ACC112 (cell line): ENCODE measurements at regions not wholly inside any gene's neighbourhood (a gene's known extent, or its start where the extent isn't known, plus 50 kb on each side); places are given as distances from the start of the nearest gene placed in this dataset.

ENCODE experiments used
- H2AFZ ChIP-seq: fragments of 200-600 bp; sonication (generic); one replicate; pipeline ENCODE4 v1.6.0; 2017; ENCODE audit warnings: antibody characterized with exemption, low read length; ENCODE audit not compliant: unreplicated experiment
- H3K27ac ChIP-seq: fragments of 200-600 bp; sonication (generic); 2 replicates; pipeline ENCODE4 v1.5.1; 2014; ENCODE audit warnings: low read depth, mild to moderate bottlenecking, antibody characterized with exemption, low read length, moderate library complexity
- H3K27me3 ChIP-seq: fragments of 200-600 bp; sonication (generic); 2 replicates; pipeline ENCODE4 v1.6.1; 2014; ENCODE audit warnings: mild to moderate bottlenecking, antibody characterized with exemption, low read length, moderate library complexity, mixed read lengths; ENCODE audit not compliant: insufficient read depth
- H3K36me3 ChIP-seq: fragments of 200-600 bp; sonication (generic); 2 replicates; pipeline ENCODE4 v1.6.1; 2016; ENCODE audit warnings: mild to moderate bottlenecking, antibody characterized with exemption, low read length, moderate library complexity, mixed read lengths; ENCODE audit not compliant: insufficient read depth
- H3K4me1 ChIP-seq: fragments of 200-600 bp; sonication (generic); one replicate; pipeline ENCODE4 v1.6.1; 2016; ENCODE audit warnings: low read length, mixed read lengths; ENCODE audit not compliant: insufficient read depth, unreplicated experiment, control insufficient read depth
- H3K4me3 ChIP-seq: fragments of 200-600 bp; sonication (generic); 2 replicates; pipeline ENCODE4 v1.5.1; 2014; ENCODE audit warnings: mild to moderate bottlenecking, low read depth, low read length
- H3K79me2 ChIP-seq: fragments of 200-600 bp; sonication (generic); one replicate; pipeline ENCODE4 v1.6.0; 2016; ENCODE audit warnings: low read length; ENCODE audit not compliant: control insufficient read depth, unreplicated experiment, insufficient read depth

GRCh38 chr1:56174176-56174885 lies 405.0 kb downstream of the PLPP3 start:
- H3K79me2 ChIP-seq, result no peaks in the 10 kb centered on the region

GRCh38 chr1:56173736-56174135 lies 405.6 kb downstream of the PLPP3 start:
- Histone ChIP-seq H3K4me1 (peaks cover 16% of the 10 kb centered on the region), H2AFZ (no peak overlapping the region), H3K27ac (peak overlapping the region; percentile 29; the same call in 1 of the 2 replicates), H3K79me2 (no peaks in the 10 kb centered on the region), H3K4me3 (no peak overlapping the region), H3K36me3 (no peaks in the 10 kb centered on the region), H3K27me3 (no peaks in the 10 kb centered on the region)

More at GRCh38 chr1:56174176-56174885, 405.0 kb downstream of the PLPP3 start:
- no peak overlapping the region for H2AFZ ChIP-seq
- peak overlapping the region; percentile 29; the same call in 1 of the 2 replicates for H3K27ac ChIP-seq
- no peaks in the 10 kb centered on the region for H3K36me3 ChIP-seq
- H3K4me1 ChIP-seq, result peaks cover 16% of the 10 kb centered on the region
- no peak overlapping the region for H3K4me3 ChIP-seq
- H3K27me3 ChIP-seq, result no peaks in the 10 kb centered on the region

- Histone ChIP-seq H3K4me1 (peaks cover 16% of the 10 kb centered on the region), H2AFZ (no peak overlapping the region), H3K27me3 (no peaks in the 10 kb centered on the region), H3K4me3 (no peak overlapping the region), H3K79me2 (no peaks in the 10 kb centered on the region), H3K36me3 (no peaks in the 10 kb centered on the region), H3K27ac (no peak overlapping the region)
Observed at GRCh38 chr1:56171670-56172069, 407.7 kb downstream of the PLPP3 start.

GRCh38 chr1:56170784-56171320 lies 408.5 kb downstream of the PLPP3 start:
- Histone ChIP-seq H3K4me3 (no peak overlapping the region), H3K27ac (no peak overlapping the region), H3K4me1 (peaks cover 16% of the 10 kb centered on the region), H3K36me3 (no peaks in the 10 kb centered on the region), H3K27me3 (no peaks in the 10 kb centered on the region), H2AFZ (no peak overlapping the region), H3K79me2 (no peaks in the 10 kb centered on the region)

GRCh38 chr1:56169856-56170255 lies 409.5 kb downstream of the PLPP3 start:
- Histone ChIP-seq H3K36me3 (no peaks in the 10 kb centered on the region), H3K4me1 (peaks cover 16% of the 10 kb centered on the region), H3K27me3 (no peaks in the 10 kb centered on the region), H3K27ac (no peak overlapping the region), H3K79me2 (no peaks in the 10 kb centered on the region), H3K4me3 (no peak overlapping the region), H2AFZ (no peak overlapping the region)

GRCh38 chr1:56168176-56168575 lies 411.2 kb downstream of the PLPP3 start:
- H3K4me3 ChIP-seq, result no peak overlapping the region
- H3K36me3 ChIP-seq, result no peaks in the 10 kb centered on the region
- H3K4me1 ChIP-seq, result peaks cover 9% of the 10 kb centered on the region
- H3K27ac ChIP-seq, result no peak overlapping the region
- no peaks in the 10 kb centered on the region for H3K79me2 ChIP-seq
- H3K27me3 ChIP-seq, result no peaks in the 10 kb centered on the region
- no peak overlapping the region for H2AFZ ChIP-seq

- Histone ChIP-seq H3K36me3 (no peaks in the 10 kb centered on the region), H3K4me3 (no peak overlapping the region), H3K27ac (no peak overlapping the region), H3K27me3 (no peaks in the 10 kb centered on the region), H3K4me1 (peaks cover 9% of the 10 kb centered on the region), H2AFZ (no peak overlapping the region), H3K79me2 (no peaks in the 10 kb centered on the region)
Observed at GRCh38 chr1:56167596-56167995, 411.8 kb downstream of the PLPP3 start.

- Histone ChIP-seq H3K4me1 (no peaks in the 10 kb centered on the region), H3K27me3 (no peaks in the 10 kb centered on the region), H3K27ac (no peak overlapping the region), H3K79me2 (no peaks in the 10 kb centered on the region), H2AFZ (no peak overlapping the region), H3K4me3 (no peak overlapping the region), H3K36me3 (no peaks in the 10 kb centered on the region)
Observed at GRCh38 chr1:56160773-56161315, 418.5 kb downstream of the PLPP3 start.

- peaks cover 3% of the 10 kb centered on the region for H3K4me1 ChIP-seq
- no peak overlapping the region for H3K27ac ChIP-seq
- H3K79me2 ChIP-seq, result no peaks in the 10 kb centered on the region
- no peaks in the 10 kb centered on the region for H3K36me3 ChIP-seq
- no peak overlapping the region for H2AFZ ChIP-seq
- H3K4me3 ChIP-seq, result no peak overlapping the region
- H3K27me3 ChIP-seq, result no peaks in the 10 kb centered on the region
Observed at GRCh38 chr1:56156971-56157876, 422.1 kb downstream of the PLPP3 start.

- H3K36me3 ChIP-seq, result no peaks in the 10 kb centered on the region
- H3K79me2 ChIP-seq, result no peaks in the 10 kb centered on the region
- peaks cover 3% of the 10 kb centered on the region for H3K4me1 ChIP-seq
- no peak overlapping the region for H3K27ac ChIP-seq
- H3K27me3 ChIP-seq, result no peaks in the 10 kb centered on the region
- H3K4me3 ChIP-seq, result no peak overlapping the region
- H2AFZ ChIP-seq, result no peak overlapping the region
Observed at GRCh38 chr1:56153276-56153675, 426.1 kb downstream of the PLPP3 start.
